ENCODE measurements at regions not wholly inside any gene's neighbourhood (a gene's known extent, or its start where the extent isn't known, plus 50 kb on each side); places are given as distances from the start of the nearest gene placed in this dataset.

DNA sequence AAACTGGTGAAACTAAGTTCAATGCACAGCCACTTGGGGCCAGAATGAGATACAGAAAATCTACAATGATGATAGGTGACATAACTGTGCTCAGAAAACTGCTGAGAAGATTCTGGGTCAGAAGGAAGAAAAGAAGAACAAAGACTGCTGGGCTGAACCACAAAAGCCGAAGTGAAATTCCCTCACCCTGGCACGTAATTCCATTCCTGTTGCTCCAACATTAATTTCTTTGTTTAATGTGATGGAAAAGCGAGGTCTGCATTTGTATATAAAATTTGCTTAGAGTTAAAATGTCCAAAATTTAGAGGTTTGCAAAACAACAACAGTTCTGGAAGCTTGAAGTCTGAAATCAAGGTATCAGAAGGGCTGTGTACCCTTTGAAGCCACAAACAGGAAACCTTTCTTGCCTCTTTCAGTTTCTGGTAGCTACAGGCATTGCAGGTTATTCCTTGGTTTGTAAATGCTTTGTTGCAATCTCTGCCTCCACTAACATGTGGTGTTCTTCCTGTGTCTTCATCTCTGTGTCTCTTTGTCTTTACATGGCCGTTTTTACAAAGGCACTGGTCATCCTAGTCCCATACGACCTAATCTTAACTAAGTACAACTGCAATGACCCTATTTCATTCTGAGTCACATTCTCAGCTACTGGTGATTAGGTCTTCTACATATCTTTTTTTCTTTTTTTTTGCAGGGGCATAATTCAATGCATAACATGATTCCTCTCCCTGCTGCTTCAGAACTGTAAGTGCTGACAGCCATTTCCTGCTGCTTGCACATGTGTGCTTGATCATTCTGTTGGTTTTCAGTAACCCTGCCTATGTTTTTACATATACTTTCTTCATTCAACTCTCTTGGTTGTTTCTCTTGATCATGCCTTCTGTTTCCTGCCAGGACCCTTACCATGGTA lies 603.0 kb upstream of the CDH8 start:
- Histone ChIP-seq H3K27ac (ENCODE audit: low read length) (no peak overlapping the region), H3K4me1 (ENCODE audit: control insufficient read depth, insufficient read depth, low read length) (no peaks in the 10 kb centered on the region), H3K36me3 (ENCODE audit: control insufficient read depth, insufficient read depth, low read length) (no peaks in the 10 kb centered on the region), H3K27me3 (ENCODE audit: control insufficient read depth, insufficient read depth, low read length) (no peaks in the 10 kb centered on the region), H3K9me3 (ENCODE audit: control insufficient read depth, insufficient read depth, low read depth, low read length) (no peaks in the 10 kb centered on the region), H3K4me3 (ENCODE audit: low read depth in 2 of 2, low read length in 2 of 2) (no peak overlapping the region)
- CTCF ChIA-PET: no interaction called here
- ATAC-seq (no peak), DNase-seq (ENCODE audit: low read depth, low spot score) (peak; percentile 0)
- TF ChIP-seq, protein P1, sequence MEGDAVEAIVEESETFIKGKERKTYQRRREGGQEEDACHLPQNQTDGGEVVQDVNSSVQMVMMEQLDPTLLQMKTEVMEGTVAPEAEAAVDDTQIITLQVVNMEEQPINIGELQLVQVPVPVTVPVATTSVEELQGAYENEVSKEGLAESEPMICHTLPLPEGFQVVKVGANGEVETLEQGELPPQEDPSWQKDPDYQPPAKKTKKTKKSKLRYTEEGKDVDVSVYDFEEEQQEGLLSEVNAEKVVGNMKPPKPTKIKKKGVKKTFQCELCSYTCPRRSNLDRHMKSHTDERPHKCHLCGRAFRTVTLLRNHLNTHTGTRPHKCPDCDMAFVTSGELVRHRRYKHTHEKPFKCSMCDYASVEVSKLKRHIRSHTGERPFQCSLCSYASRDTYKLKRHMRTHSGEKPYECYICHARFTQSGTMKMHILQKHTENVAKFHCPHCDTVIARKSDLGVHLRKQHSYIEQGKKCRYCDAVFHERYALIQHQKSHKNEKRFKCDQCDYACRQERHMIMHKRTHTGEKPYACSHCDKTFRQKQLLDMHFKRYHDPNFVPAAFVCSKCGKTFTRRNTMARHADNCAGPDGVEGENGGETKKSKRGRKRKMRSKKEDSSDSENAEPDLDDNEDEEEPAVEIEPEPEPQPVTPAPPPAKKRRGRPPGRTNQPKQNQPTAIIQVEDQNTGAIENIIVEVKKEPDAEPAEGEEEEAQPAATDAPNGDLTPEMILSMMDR (IDR thresholded peaks at IDR 0.05): no peak
- TF ChIP-seq SIN3A (IDR thresholded peaks at IDR 0.05; ENCODE audit: borderline replicate concordance, insufficient read depth, low read depth, low read length): no peak
- TF ChIP-seq TCF7L2 (IDR thresholded peaks at IDR 0.05; ENCODE audit: low read depth, low read length): no peak
- TF ChIP-seq, protein P2, sequence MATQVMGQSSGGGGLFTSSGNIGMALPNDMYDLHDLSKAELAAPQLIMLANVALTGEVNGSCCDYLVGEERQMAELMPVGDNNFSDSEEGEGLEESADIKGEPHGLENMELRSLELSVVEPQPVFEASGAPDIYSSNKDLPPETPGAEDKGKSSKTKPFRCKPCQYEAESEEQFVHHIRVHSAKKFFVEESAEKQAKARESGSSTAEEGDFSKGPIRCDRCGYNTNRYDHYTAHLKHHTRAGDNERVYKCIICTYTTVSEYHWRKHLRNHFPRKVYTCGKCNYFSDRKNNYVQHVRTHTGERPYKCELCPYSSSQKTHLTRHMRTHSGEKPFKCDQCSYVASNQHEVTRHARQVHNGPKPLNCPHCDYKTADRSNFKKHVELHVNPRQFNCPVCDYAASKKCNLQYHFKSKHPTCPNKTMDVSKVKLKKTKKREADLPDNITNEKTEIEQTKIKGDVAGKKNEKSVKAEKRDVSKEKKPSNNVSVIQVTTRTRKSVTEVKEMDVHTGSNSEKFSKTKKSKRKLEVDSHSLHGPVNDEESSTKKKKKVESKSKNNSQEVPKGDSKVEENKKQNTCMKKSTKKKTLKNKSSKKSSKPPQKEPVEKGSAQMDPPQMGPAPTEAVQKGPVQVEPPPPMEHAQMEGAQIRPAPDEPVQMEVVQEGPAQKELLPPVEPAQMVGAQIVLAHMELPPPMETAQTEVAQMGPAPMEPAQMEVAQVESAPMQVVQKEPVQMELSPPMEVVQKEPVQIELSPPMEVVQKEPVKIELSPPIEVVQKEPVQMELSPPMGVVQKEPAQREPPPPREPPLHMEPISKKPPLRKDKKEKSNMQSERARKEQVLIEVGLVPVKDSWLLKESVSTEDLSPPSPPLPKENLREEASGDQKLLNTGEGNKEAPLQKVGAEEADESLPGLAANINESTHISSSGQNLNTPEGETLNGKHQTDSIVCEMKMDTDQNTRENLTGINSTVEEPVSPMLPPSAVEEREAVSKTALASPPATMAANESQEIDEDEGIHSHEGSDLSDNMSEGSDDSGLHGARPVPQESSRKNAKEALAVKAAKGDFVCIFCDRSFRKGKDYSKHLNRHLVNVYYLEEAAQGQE (IDR thresholded peaks at IDR 0.05; ENCODE audit: insufficient read depth in 1 of 2, low read depth in 2 of 2, low read length in 1 of 2): no peak
- no peak for TF ChIP-seq POLR2AphosphoS5 (IDR thresholded peaks at IDR 0.05; ENCODE audit: low read depth, low read length)
- POLR2A ChIA-PET: no interaction called here
- in situ Hi-C loops (cut with HindIII; ENCODE audit: low pct_unique_long_range_greater_than_20kb, low sequenced_read_pairs) (no loop called here), intact Hi-C loops (cut with micrococcal nuclease; ENCODE audit: unreplicated experiment) (no loop called here)
- BruUV-seq (replicated peaks): no TSS peak

DNA sequence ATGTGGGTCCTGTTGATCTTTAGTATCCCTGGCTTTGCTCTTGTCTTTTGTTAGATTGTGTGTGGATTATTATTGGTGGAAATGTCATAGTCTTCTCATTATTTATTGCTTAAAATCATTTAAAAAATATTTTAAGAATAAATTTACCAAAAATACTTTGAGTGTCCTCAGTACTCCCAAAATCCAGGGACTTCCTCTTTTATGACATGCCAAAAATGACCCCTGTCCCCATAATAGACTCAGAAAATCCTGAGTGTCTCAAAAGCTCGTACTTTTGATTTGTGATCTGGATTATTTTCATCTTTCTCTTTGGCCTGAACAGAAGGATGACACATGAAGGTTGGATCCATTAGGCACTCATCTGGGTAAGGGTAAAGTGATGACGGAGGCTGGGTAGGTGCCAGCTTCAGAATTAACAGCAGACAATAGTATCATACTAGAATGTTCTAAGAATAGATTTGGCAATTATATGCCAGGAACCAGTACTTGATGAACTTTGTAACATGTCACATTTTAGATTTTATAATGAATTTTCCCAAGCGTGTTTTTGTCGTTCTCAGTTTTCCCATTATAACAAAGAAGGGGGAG lies 602.2 kb upstream of the CDH8 start:
- TF ChIP-seq POLR2AphosphoS5 (IDR thresholded peaks at IDR 0.05; ENCODE audit: low read depth, low read length) (no peak), SIN3A (IDR thresholded peaks at IDR 0.05; ENCODE audit: borderline replicate concordance, insufficient read depth, low read depth, low read length) (no peak), TCF7L2 (IDR thresholded peaks at IDR 0.05; ENCODE audit: low read depth, low read length) (no peak)
- TF ChIP-seq, protein P1 (IDR thresholded peaks at IDR 0.05): no peak
- TF ChIP-seq, protein P2 (IDR thresholded peaks at IDR 0.05; ENCODE audit: insufficient read depth in 1 of 2, low read depth in 2 of 2, low read length in 1 of 2): no peak
- in situ Hi-C loops (cut with HindIII; ENCODE audit: low pct_unique_long_range_greater_than_20kb, low sequenced_read_pairs): no loop called here
- Histone ChIP-seq H3K4me3 (ENCODE audit: low read depth in 2 of 2, low read length in 2 of 2) (no peak overlapping the region), H3K27me3 (ENCODE audit: control insufficient read depth, insufficient read depth, low read length) (no peaks in the 10 kb centered on the region), H3K4me1 (ENCODE audit: control insufficient read depth, insufficient read depth, low read length) (no peaks in the 10 kb centered on the region), H3K27ac (ENCODE audit: low read length) (no peak overlapping the region), H3K9me3 (ENCODE audit: control insufficient read depth, insufficient read depth, low read depth, low read length) (no peaks in the 10 kb centered on the region), H3K36me3 (ENCODE audit: control insufficient read depth, insufficient read depth, low read length) (no peaks in the 10 kb centered on the region)
- DNase-seq (ENCODE audit: low read depth, low spot score) (no peak), ATAC-seq (no peak)
- ChIA-PET CTCF (no interaction called here), POLR2A (no interaction called here)
- intact Hi-C loops (cut with micrococcal nuclease; ENCODE audit: unreplicated experiment): no loop called here
- no TSS peak for BruUV-seq (replicated peaks)
